ENCODE measurements at regions not wholly inside any gene's neighbourhood (a gene's known extent, or its start where the extent isn't known, plus 50 kb on each side); places are given as distances from the start of the nearest gene placed in this dataset.

- H3K9me3 ChIP-seq, result no peaks in the 10 kb centered on the region
- H3K36me3 ChIP-seq, result no peaks in the 10 kb centered on the region
- DNase-seq, result no peak
- H3K27me3 ChIP-seq, result no peaks in the 10 kb centered on the region
- H3K4me3 ChIP-seq (ENCODE audit: low read depth, low read length), result no peak overlapping the region
- TF ChIP-seq CTCF (IDR thresholded peaks at IDR 0.05; ENCODE audit: low read depth, low read length), result no peak
- no peaks in the 10 kb centered on the region for H3K4me1 ChIP-seq
Observed at GRCh38 chr3:525415-525814, 328.9 kb downstream of the CHL1 start.

- no peak for TF ChIP-seq CTCF (IDR thresholded peaks at IDR 0.05; ENCODE audit: low read depth, low read length)
- H3K27me3 ChIP-seq, result no peaks in the 10 kb centered on the region
- H3K4me1 ChIP-seq, result no peaks in the 10 kb centered on the region
- no peak overlapping the region for H3K4me3 ChIP-seq (ENCODE audit: low read depth, low read length)
- DNase-seq, result no peak
- no peaks in the 10 kb centered on the region for H3K36me3 ChIP-seq
- no peaks in the 10 kb centered on the region for H3K9me3 ChIP-seq
Observed at GRCh38 chr3:535566-536416, 339.2 kb downstream of the CHL1 start.

DNA sequence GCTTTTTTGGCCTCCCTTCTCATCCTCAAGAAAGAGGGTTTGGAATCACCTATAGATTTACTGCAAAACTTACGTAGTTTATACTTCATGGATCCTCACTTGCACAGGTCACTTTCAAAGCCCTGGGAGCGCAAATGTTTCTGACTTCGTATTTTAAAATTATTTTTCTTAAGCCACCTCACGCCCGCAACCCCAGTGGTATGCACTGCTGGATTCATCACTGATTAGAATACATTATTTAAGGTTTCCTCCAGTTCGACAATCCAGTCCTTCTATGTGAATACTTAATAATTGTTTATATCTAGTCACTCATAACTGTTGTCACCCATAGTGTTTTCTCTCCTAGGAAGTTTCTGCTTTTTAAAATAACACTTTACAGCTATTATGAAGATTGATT, 339.9 kb downstream of the CHL1 start:
- no peak for TF ChIP-seq CTCF (IDR thresholded peaks at IDR 0.05; ENCODE audit: low read depth, low read length)
- Histone ChIP-seq H3K4me1 (no peaks in the 10 kb centered on the region), H3K9me3 (no peaks in the 10 kb centered on the region), H3K27me3 (no peaks in the 10 kb centered on the region), H3K36me3 (no peaks in the 10 kb centered on the region), H3K4me3 (ENCODE audit: low read depth, low read length) (no peak overlapping the region)
- DNase-seq, result no peak

DNA sequence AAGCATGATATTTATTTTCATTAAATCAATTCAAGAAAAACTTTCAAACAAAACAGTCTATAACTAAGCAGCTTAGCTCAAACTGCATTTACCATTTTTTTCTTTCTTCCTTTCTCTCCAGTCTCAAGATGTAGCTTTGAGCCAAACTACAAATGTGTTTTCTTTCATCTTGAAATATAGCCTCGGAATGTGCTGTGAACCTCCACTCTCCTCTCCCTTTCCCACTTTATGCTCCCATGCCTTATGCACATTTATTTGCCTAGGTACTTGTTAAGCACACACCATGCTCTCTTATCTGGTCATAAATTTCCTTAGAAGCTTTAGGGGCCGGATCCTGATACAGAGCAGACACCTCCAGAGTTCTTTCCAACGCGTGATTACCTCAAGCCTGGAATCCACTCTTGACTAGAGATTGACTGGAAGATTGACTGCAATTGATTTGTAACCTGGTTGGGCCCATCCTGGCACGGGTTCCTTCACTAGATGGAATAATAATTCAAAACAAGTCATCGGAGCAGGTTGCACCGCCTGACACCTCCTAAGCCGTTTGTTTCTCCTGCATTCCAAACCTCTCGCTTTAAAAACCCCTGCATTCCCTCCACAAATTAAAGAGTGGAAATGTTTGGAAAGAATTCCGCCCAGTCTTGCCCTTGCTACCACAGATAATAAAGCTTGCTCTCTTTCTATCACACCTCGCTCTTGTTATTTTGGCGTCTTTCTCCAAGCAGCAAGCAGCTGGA, 344.7 kb downstream of the CHL1 start:
- Histone ChIP-seq H3K9me3 (no peaks in the 10 kb centered on the region), H3K4me3 (ENCODE audit: low read depth, low read length) (no peak overlapping the region), H3K27me3 (no peaks in the 10 kb centered on the region), H3K4me1 (no peaks in the 10 kb centered on the region), H3K36me3 (no peaks in the 10 kb centered on the region)
- DNase-seq, result no peak
- TF ChIP-seq CTCF (IDR thresholded peaks at IDR 0.05; ENCODE audit: low read depth, low read length), result no peak

DNA sequence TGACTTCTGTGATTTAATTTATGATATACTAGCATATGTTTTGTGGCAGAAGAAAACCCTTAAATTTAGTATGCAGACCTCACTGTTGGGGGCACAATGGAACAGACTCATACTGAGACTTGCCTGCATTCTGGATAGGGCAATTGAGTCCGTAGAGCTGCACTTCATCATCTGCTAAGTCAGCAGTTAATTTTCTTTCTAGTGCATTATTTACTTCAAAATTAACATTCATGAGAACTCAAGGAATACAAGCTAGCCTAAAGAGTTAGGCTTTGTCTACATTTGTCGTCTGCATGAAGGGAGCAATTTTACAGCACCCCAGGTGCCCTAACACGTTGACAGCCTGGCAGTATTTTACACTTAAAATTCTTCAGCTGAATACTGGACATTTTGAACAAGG, 345.5 kb downstream of the CHL1 start:
- DNase-seq, result no peak
- Histone ChIP-seq H3K4me1 (no peaks in the 10 kb centered on the region), H3K4me3 (ENCODE audit: low read depth, low read length) (no peak overlapping the region), H3K27me3 (no peaks in the 10 kb centered on the region), H3K9me3 (no peaks in the 10 kb centered on the region), H3K36me3 (no peaks in the 10 kb centered on the region)
- no peak for TF ChIP-seq CTCF (IDR thresholded peaks at IDR 0.05; ENCODE audit: low read depth, low read length)

GRCh38 chr3:549636-550035, 353.1 kb downstream of the CHL1 start:
- Histone ChIP-seq H3K27me3 (no peaks in the 10 kb centered on the region), H3K4me3 (ENCODE audit: low read depth, low read length) (no peak overlapping the region), H3K4me1 (no peaks in the 10 kb centered on the region), H3K9me3 (no peaks in the 10 kb centered on the region), H3K36me3 (no peaks in the 10 kb centered on the region)
- TF ChIP-seq CTCF (IDR thresholded peaks at IDR 0.05; ENCODE audit: low read depth, low read length), result no peak
- DNase-seq, result no peak

All from BE2C (cell line).